WTC11 (cell line): ENCODE measurements at regions not wholly inside any gene's neighbourhood (a gene's known extent, or its start where the extent isn't known, plus 50 kb on each side); places are given as distances from the start of the nearest gene placed in this dataset.

Source experiments
- ATAC-seq: fragments of 200-7000 bp; cut with Tn5 transposase; 2 replicates; pipeline ENCODE4 v1.10.0; 2021; ENCODE audit warnings: mild to moderate bottlenecking, moderate library complexity
- CTCF ChIA-PET: fragments of 300-600 bp; sonication (Branson Sonifier 250); formaldehyde crosslinking; loops from one replicate; lab custom pipeline; 2021; ENCODE audit warnings: antibody characterized with exemption; lab: Charles Lee
- POLR2A ChIA-PET: fragments of 350-600 bp; sonication (Branson Sonifier 250); formaldehyde crosslinking; loops from one replicate; lab custom pipeline; 2021; ENCODE audit warnings: antibody characterized with exemption; lab: Charles Lee
- DNase-seq: peaks from one replicate; pipeline ENCODE4 v3.0.0; 2021; ENCODE audit warnings: low spot score
- H3K27ac Mint-ChIP-seq: 2 replicates; pipeline ENCODE4 v1.8.0; 2021; ENCODE audit warnings: mixed read lengths
- H3K27me3 Mint-ChIP-seq: 2 replicates; pipeline ENCODE4 v1.8.0; 2021; ENCODE audit warnings: low read depth, mild to moderate bottlenecking, moderate library complexity, mixed read lengths
- H3K36me3 Mint-ChIP-seq: 2 replicates; pipeline ENCODE4 v1.8.0; 2021; ENCODE audit warnings: mixed read lengths
- H3K4me1 Mint-ChIP-seq: 2 replicates; pipeline ENCODE4 v1.8.0; 2022; ENCODE audit warnings: mixed read lengths
- H3K4me3 Mint-ChIP-seq: 2 replicates; pipeline ENCODE4 v1.8.0; 2021; ENCODE audit warnings: mild to moderate bottlenecking, moderate library complexity, mixed read lengths
- H3K9me3 Mint-ChIP-seq: 2 replicates; pipeline ENCODE4 v1.8.0; 2021; ENCODE audit warnings: mixed read lengths
- CBFB ChIP-seq: sonication (generic); formaldehyde crosslinking; IDR thresholded peaks from 2 replicates; pipeline ENCODE4 v1.8.1; 2022; ENCODE audit warnings: mild to moderate bottlenecking, low read depth, missing genetic modification reagents
- E2F4 ChIP-seq: sonication (generic); formaldehyde crosslinking; IDR thresholded peaks from 2 replicates; pipeline ENCODE4 v1.8.1; 2022; ENCODE audit warnings: low read depth, mild to moderate bottlenecking, moderate library complexity, missing genetic modification reagents, borderline replicate concordance
- FOXJ3 ChIP-seq: sonication (generic); formaldehyde crosslinking; IDR thresholded peaks from 2 replicates; pipeline ENCODE4 v1.9.0; 2021; ENCODE audit warnings: missing genetic modification reagents, mild to moderate bottlenecking, borderline replicate concordance
- FOXK1 ChIP-seq: sonication (generic); formaldehyde crosslinking; IDR thresholded peaks from 2 replicates; pipeline ENCODE4 v1.8.0; 2022; ENCODE audit warnings: mild to moderate bottlenecking, moderate library complexity, missing genetic modification reagents
- FOXP4 ChIP-seq: sonication (generic); formaldehyde crosslinking; IDR thresholded peaks from 2 replicates; pipeline ENCODE4 v1.8.0; 2022; ENCODE audit warnings: mild to moderate bottlenecking, missing genetic modification reagents
- HMGA2 ChIP-seq: fragments of 250-450 bp; sonication (Bioruptor Pico); IDR thresholded peaks from 2 replicates; pipeline ENCODE4 v1.4.0; 2021; ENCODE audit warnings: mild to moderate bottlenecking, moderate library complexity
- JUN ChIP-seq: sonication (generic); formaldehyde crosslinking; IDR thresholded peaks from 2 replicates; pipeline ENCODE4 v1.8.0; 2023; ENCODE audit warnings: mild to moderate bottlenecking, missing genetic modification reagents
- NR3C1 ChIP-seq: sonication (generic); formaldehyde crosslinking; conservative IDR thresholded peaks from 2 replicates; pipeline ENCODE4 v1.8.1; 2023; ENCODE audit warnings: low read depth, mild to moderate bottlenecking, missing genetic modification reagents
- SMAD4 ChIP-seq: sonication (generic); formaldehyde crosslinking; IDR thresholded peaks from 2 replicates; pipeline ENCODE4 v1.8.0; 2022; ENCODE audit warnings: mild to moderate bottlenecking, missing genetic modification reagents
- TCF7 ChIP-seq: sonication (generic); formaldehyde crosslinking; IDR thresholded peaks from 2 replicates; pipeline ENCODE4 v1.8.0; 2022; ENCODE audit warnings: mild to moderate bottlenecking, low read depth, missing genetic modification reagents, moderate library complexity
- TEAD1 ChIP-seq: sonication (generic); formaldehyde crosslinking; IDR thresholded peaks from 2 replicates; pipeline ENCODE4 v1.8.0; 2022; ENCODE audit warnings: mild to moderate bottlenecking, missing genetic modification reagents
- ZBTB21 ChIP-seq: sonication (generic); formaldehyde crosslinking; IDR thresholded peaks from 2 replicates; pipeline ENCODE4 v1.8.1; 2023; ENCODE audit warnings: mild to moderate bottlenecking, missing genetic modification reagents, borderline replicate concordance
- ZNF121 ChIP-seq: sonication (generic); formaldehyde crosslinking; IDR thresholded peaks from 2 replicates; pipeline ENCODE4 v1.8.0; 2023; ENCODE audit warnings: missing genetic modification reagents
- ZNF317 ChIP-seq: sonication (generic); formaldehyde crosslinking; IDR thresholded peaks from 2 replicates; pipeline ENCODE4 v1.8.1; 2023; ENCODE audit warnings: low read depth, mild to moderate bottlenecking, moderate library complexity, missing genetic modification reagents, borderline replicate concordance
- ZNF512 ChIP-seq: sonication (generic); formaldehyde crosslinking; IDR thresholded peaks from 2 replicates; pipeline ENCODE4 v1.8.1; 2022; ENCODE audit warnings: missing genetic modification reagents, borderline replicate concordance
- TF ChIP-seq, protein P1 (sequence below): sonication (generic); formaldehyde crosslinking; IDR thresholded peaks from 2 replicates; pipeline ENCODE4 v1.8.1; 2022; ENCODE audit warnings: mild to moderate bottlenecking, missing genetic modification reagents, moderate library complexity, borderline replicate concordance
- TF ChIP-seq, protein P2 (sequence below): sonication (generic); formaldehyde crosslinking; IDR thresholded peaks from 2 replicates; pipeline ENCODE4 v1.8.0; 2023; ENCODE audit warnings: mild to moderate bottlenecking, missing genetic modification reagents
- TF ChIP-seq, protein P3 (sequence below): fragments of 250-450 bp; sonication (Bioruptor Pico); conservative IDR thresholded peaks from 2 replicates; pipeline ENCODE4 v1.9.0; 2021; ENCODE audit warnings: mild to moderate bottlenecking
- TF ChIP-seq, protein P4 (sequence below): fragments of 250-450 bp; sonication (Bioruptor Pico); IDR thresholded peaks from 2 replicates; pipeline ENCODE4 v1.9.0; 2021; ENCODE audit warnings: mild to moderate bottlenecking, borderline replicate concordance

DNA sequence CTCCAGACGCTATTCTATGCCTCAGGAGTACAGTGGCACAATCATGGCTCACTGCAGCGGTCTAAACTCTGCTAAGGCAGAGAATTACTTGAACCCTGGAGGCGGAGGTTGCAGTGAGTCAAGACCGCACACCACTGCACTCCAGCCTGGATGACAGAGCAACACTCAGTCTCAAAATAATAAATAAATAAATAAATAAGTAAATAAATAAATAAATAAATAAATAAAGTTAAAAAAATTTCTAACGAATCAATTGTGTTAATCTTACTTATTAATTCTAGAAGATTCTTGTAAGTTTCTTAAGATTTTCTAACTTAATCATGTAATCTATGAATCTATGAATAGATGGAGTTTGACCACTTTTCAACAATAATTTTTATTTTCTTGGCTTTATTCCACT lies 621.4 kb upstream of the POT1 start:
- no peak overlapping the region for H3K4me3 Mint-ChIP-seq
- ATAC-seq, result no peak

More for the DNA sequence above, 621.4 kb upstream of the POT1 start:
- ChIA-PET CTCF (no interaction called here), POLR2A (no interaction called here)
- Mint-ChIP-seq H3K4me1 (no peaks in the 10 kb centered on the region), H3K36me3 (no peaks in the 10 kb centered on the region), H3K9me3 (peaks cover 4% of the 10 kb centered on the region; the same call in 1 of the 2 replicates), H3K27ac (no peak overlapping the region), H3K27me3 (no peaks in the 10 kb centered on the region)
- no peak for TF ChIP-seq ZNF512
- TF ChIP-seq ZBTB21, result no peak
- TF ChIP-seq, protein P1, sequence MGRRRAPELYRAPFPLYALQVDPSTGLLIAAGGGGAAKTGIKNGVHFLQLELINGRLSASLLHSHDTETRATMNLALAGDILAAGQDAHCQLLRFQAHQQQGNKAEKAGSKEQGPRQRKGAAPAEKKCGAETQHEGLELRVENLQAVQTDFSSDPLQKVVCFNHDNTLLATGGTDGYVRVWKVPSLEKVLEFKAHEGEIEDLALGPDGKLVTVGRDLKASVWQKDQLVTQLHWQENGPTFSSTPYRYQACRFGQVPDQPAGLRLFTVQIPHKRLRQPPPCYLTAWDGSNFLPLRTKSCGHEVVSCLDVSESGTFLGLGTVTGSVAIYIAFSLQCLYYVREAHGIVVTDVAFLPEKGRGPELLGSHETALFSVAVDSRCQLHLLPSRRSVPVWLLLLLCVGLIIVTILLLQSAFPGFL (CRISPR knock-in tag), result no peak
- no peak for TF ChIP-seq ZNF121 (CRISPR knock-in tag)
- no peak for TF ChIP-seq HMGA2 (CRISPR knock-in tag)
- TF ChIP-seq, protein P2, sequence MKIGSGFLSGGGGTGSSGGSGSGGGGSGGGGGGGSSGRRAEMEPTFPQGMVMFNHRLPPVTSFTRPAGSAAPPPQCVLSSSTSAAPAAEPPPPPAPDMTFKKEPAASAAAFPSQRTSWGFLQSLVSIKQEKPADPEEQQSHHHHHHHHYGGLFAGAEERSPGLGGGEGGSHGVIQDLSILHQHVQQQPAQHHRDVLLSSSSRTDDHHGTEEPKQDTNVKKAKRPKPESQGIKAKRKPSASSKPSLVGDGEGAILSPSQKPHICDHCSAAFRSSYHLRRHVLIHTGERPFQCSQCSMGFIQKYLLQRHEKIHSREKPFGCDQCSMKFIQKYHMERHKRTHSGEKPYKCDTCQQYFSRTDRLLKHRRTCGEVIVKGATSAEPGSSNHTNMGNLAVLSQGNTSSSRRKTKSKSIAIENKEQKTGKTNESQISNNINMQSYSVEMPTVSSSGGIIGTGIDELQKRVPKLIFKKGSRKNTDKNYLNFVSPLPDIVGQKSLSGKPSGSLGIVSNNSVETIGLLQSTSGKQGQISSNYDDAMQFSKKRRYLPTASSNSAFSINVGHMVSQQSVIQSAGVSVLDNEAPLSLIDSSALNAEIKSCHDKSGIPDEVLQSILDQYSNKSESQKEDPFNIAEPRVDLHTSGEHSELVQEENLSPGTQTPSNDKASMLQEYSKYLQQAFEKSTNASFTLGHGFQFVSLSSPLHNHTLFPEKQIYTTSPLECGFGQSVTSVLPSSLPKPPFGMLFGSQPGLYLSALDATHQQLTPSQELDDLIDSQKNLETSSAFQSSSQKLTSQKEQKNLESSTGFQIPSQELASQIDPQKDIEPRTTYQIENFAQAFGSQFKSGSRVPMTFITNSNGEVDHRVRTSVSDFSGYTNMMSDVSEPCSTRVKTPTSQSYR (CRISPR knock-in tag), result no peak
- TF ChIP-seq, protein P3, sequence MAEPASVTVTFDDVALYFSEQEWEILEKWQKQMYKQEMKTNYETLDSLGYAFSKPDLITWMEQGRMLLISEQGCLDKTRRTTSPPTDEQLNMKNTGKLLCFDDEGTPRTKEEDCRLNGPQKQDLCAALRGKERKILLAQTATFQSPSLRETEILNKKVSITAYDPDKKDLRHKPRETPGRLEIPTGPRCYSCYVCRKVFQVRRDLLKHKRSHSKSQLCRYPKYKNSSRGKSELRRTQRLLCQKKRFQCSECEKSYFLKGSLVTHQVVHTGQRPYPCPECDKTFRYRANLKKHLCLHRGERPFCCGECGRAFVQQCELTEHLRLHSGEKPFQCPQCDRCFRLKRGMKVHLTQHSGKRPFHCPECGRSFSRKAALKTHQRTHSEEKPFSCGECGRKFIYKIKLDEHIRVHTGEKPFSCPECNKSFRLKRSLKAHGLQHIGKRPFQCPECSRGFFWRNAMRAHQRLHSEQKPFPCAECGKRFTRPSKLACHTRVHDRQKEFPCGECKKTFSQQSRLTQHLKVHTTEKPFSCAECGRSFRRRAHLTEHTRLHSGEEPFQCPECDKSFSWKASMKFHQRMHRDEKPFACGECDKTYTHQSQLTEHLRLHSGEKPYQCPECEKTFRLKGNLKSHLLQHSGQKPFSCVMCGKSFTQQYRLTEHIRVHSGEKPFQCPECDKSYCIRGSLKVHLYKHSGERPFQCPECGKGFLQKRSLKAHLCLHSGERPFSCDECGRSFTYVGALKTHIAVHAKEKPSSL (CRISPR knock-in tag), result no peak
- no peak for TF ChIP-seq FOXK1 (CRISPR knock-in tag)
- TF ChIP-seq FOXP4, result no peak
- no peak for TF ChIP-seq SMAD4 (CRISPR knock-in tag)
- TF ChIP-seq, protein P4, sequence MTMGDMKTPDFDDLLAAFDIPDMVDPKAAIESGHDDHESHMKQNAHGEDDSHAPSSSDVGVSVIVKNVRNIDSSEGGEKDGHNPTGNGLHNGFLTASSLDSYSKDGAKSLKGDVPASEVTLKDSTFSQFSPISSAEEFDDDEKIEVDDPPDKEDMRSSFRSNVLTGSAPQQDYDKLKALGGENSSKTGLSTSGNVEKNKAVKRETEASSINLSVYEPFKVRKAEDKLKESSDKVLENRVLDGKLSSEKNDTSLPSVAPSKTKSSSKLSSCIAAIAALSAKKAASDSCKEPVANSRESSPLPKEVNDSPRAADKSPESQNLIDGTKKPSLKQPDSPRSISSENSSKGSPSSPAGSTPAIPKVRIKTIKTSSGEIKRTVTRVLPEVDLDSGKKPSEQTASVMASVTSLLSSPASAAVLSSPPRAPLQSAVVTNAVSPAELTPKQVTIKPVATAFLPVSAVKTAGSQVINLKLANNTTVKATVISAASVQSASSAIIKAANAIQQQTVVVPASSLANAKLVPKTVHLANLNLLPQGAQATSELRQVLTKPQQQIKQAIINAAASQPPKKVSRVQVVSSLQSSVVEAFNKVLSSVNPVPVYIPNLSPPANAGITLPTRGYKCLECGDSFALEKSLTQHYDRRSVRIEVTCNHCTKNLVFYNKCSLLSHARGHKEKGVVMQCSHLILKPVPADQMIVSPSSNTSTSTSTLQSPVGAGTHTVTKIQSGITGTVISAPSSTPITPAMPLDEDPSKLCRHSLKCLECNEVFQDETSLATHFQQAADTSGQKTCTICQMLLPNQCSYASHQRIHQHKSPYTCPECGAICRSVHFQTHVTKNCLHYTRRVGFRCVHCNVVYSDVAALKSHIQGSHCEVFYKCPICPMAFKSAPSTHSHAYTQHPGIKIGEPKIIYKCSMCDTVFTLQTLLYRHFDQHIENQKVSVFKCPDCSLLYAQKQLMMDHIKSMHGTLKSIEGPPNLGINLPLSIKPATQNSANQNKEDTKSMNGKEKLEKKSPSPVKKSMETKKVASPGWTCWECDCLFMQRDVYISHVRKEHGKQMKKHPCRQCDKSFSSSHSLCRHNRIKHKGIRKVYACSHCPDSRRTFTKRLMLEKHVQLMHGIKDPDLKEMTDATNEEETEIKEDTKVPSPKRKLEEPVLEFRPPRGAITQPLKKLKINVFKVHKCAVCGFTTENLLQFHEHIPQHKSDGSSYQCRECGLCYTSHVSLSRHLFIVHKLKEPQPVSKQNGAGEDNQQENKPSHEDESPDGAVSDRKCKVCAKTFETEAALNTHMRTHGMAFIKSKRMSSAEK (CRISPR knock-in tag), result no peak
- no peak for TF ChIP-seq TEAD1 (CRISPR knock-in tag)
- TF ChIP-seq ZNF317, result no peak
- no peak for TF ChIP-seq JUN (CRISPR knock-in tag)
- TF ChIP-seq NR3C1 (CRISPR knock-in tag), result no peak
- no peak for TF ChIP-seq CBFB
- TF ChIP-seq E2F4, result no peak
- TF ChIP-seq FOXJ3, result no peak
- no peak for TF ChIP-seq TCF7 (CRISPR knock-in tag)
- DNase-seq, result no peak
